GM23248 (cell line): ENCODE measurements at regions not wholly inside any gene's neighbourhood (a gene's known extent, or its start where the extent isn't known, plus 50 kb on each side); places are given as distances from the start of the nearest gene placed in this dataset.

Experiments used
- DNase-seq: peaks from one replicate; pipeline ENCODE4 v3.0.0-alpha.2; 2015
- H2AFZ ChIP-seq: fragments of 200-600 bp; sonication (generic); 2 replicates; pipeline ENCODE4 v1.6.1; 2016; ENCODE audit warnings: antibody characterized with exemption
- H3F3A ChIP-seq: fragments of 200-600 bp; sonication (generic); 2 replicates; pipeline ENCODE4 v1.6.1; 2016; ENCODE audit warnings: mild to moderate bottlenecking, antibody characterized with exemption, mixed run types; ENCODE audit not compliant: insufficient read depth
- H3K27ac ChIP-seq: fragments of 200-600 bp; sonication (generic); 2 replicates; pipeline ENCODE4 v1.5.1; 2016; ENCODE audit warnings: mild to moderate bottlenecking
- H3K27me3 ChIP-seq: fragments of 200-600 bp; sonication (generic); replicated peaks from 2 replicates; pipeline ENCODE4 v1.6.1; 2016; ENCODE audit warnings: mild to moderate bottlenecking; ENCODE audit not compliant: insufficient read depth
- H3K36me3 ChIP-seq: fragments of 200-600 bp; sonication (generic); 2 replicates; pipeline ENCODE4 v1.6.1; 2016; ENCODE audit warnings: low read depth, mild to moderate bottlenecking
- H3K4me1 ChIP-seq: fragments of 200-600 bp; sonication (generic); 2 replicates; pipeline ENCODE4 v1.6.1; 2016; ENCODE audit warnings: mild to moderate bottlenecking; ENCODE audit not compliant: insufficient read depth
- H3K4me2 ChIP-seq: fragments of 200-600 bp; sonication (generic); one replicate; pipeline ENCODE4 v1.6.1; 2016; ENCODE audit warnings: mild to moderate bottlenecking; ENCODE audit not compliant: unreplicated experiment
- H3K4me3 ChIP-seq: fragments of 200-600 bp; sonication (generic); 2 replicates; pipeline ENCODE4 v1.5.1; 2016; ENCODE audit warnings: mild to moderate bottlenecking
- H3K79me2 ChIP-seq: fragments of 200-600 bp; sonication (generic); 2 replicates; pipeline ENCODE4 v1.6.1; 2016; ENCODE audit warnings: mild to moderate bottlenecking; ENCODE audit not compliant: insufficient read depth
- H3K9ac ChIP-seq: fragments of 200-600 bp; sonication (generic); 2 replicates; pipeline ENCODE4 v1.6.1; 2016; ENCODE audit warnings: mild to moderate bottlenecking
- H3K9me2 ChIP-seq: fragments of 200-600 bp; sonication (generic); 2 replicates; pipeline ENCODE4 v1.6.1; 2016; ENCODE audit warnings: mixed run types, mild to moderate bottlenecking, moderate library complexity; ENCODE audit not compliant: insufficient read depth
- H3K9me3 ChIP-seq: fragments of 200-600 bp; sonication (generic); one replicate; pipeline ENCODE4 v1.6.1; 2017; ENCODE audit warnings: low read depth
- H4K20me1 ChIP-seq: fragments of 200-600 bp; sonication (generic); 2 replicates; pipeline ENCODE4 v1.6.0; 2016; ENCODE audit not compliant: insufficient read depth
- EZH2 ChIP-seq: fragments of 200-600 bp; sonication (generic); IDR thresholded peaks from 2 replicates; pipeline ENCODE4 v1.6.1; 2018; ENCODE audit warnings: antibody characterized with exemption, mild to moderate bottlenecking; ENCODE audit not compliant: insufficient read depth, poor library complexity, severe bottlenecking
- EZH2phosphoT487 ChIP-seq: fragments of 200-600 bp; sonication (generic); IDR thresholded peaks from 2 replicates; pipeline ENCODE4 v1.6.1; 2018; ENCODE audit warnings: antibody characterized with exemption, moderate library complexity, mild to moderate bottlenecking, low read depth; ENCODE audit not compliant: insufficient read depth
- WGBS, 2 experiments: methylation state at CpG; one replicate each; pipeline ENCODE4 v1.1.6; 2015 to 2017; ENCODE audit warnings: low lambda C conversion rate in 2 of 2, low coverage in 1 of 2; ENCODE audit errors: missing lambda C conversion rate in 2 of 2; 5-methylcytosine and 5-hydroxymethylcytosine counted together
- in situ Hi-C: fragments of 300-500 bp; cut with MboI; formaldehyde crosslinking; loops from 2 replicates; pipeline ENCODE4 v1.15.0; 2020

DNA sequence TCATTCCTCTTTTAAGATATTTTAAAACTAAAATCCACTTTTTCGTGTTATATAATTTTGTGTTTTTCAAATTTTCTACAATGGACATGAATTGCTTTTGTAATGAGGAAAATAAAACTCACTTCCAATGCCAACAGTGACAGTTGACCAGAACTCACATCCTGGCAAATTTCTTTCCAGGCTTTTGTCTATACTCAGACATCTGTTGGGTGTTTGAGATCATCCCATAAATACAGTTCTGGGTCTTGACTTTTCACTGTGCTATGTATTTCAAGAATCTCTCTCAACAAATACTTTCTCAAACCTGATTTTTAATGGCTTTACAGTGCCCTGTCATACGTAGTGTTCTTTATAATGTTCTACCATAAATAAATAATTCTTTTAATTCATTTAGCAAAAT lies 57.6 kb downstream of the RPL37A start:
- peaks cover 72% of the 10 kb centered on the region for H3K4me1 ChIP-seq
- H3F3A ChIP-seq, result peaks cover 9% of the 10 kb centered on the region; the same call in 1 of the 2 replicates
- no peaks in the 10 kb centered on the region for H3K79me2 ChIP-seq
- H3K4me2 ChIP-seq, result no peak overlapping the region
- H3K9me3 ChIP-seq, result no peaks in the 10 kb centered on the region
- in situ Hi-C loops, result no loop called here
- no peak overlapping the region for H3K4me3 ChIP-seq
- DNase-seq, result no peak
- TF ChIP-seq EZH2 (no peak), EZH2phosphoT487 (no peak)
- no peak overlapping the region for H2AFZ ChIP-seq
- 93 to 95% methylated on average over 2 of the region's 2 CpGs for WGBS, 2 experiments
- H3K9me2 ChIP-seq, result no peaks in the 10 kb centered on the region
- no peaks in the 10 kb centered on the region for H3K27me3 ChIP-seq
- no peaks in the 10 kb centered on the region for H4K20me1 ChIP-seq
- no peaks in the 10 kb centered on the region for H3K36me3 ChIP-seq
- no peak overlapping the region for H3K9ac ChIP-seq
- no peak overlapping the region for H3K27ac ChIP-seq

DNA sequence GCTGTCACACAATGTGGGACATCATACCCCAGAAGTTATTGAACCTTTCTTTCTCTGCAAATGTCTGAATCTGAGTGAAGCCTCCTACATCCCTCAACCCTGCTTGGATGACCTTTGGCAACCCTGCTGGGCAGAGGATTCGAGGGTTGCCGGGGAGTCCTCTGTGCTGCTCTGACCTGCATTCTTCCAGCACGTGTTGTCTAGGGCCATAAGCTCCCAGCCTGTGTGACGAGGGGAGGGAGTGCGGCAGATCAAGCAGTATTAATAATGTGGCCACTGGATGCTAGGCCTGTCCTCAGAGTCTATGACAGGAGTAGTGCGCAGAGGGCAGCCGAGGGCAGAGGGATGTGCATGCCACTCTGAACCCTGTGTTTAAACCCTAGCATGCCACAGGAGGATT lies 58.8 kb downstream of the RPL37A start:
- no peak for DNase-seq
- H3K9me2 ChIP-seq, result no peaks in the 10 kb centered on the region
- H3K4me3 ChIP-seq, result no peak overlapping the region
- 87 to 92% methylated on average over 7 of the region's 7 CpGs for WGBS, 2 experiments
- H3K9ac ChIP-seq, result no peak overlapping the region
- H4K20me1 ChIP-seq, result no peaks in the 10 kb centered on the region
- no peak overlapping the region for H3K27ac ChIP-seq
- H3K9me3 ChIP-seq, result no peaks in the 10 kb centered on the region
- no peak overlapping the region for H2AFZ ChIP-seq
- in situ Hi-C loops, result no loop called here
- TF ChIP-seq EZH2phosphoT487 (no peak), EZH2 (no peak)
- no peak overlapping the region for H3K4me2 ChIP-seq
- no peaks in the 10 kb centered on the region for H3K27me3 ChIP-seq
- no peaks in the 10 kb centered on the region for H3F3A ChIP-seq
- H3K4me1 ChIP-seq, result peaks cover 63% of the 10 kb centered on the region
- H3K36me3 ChIP-seq, result no peaks in the 10 kb centered on the region
- H3K79me2 ChIP-seq, result no peaks in the 10 kb centered on the region

DNA sequence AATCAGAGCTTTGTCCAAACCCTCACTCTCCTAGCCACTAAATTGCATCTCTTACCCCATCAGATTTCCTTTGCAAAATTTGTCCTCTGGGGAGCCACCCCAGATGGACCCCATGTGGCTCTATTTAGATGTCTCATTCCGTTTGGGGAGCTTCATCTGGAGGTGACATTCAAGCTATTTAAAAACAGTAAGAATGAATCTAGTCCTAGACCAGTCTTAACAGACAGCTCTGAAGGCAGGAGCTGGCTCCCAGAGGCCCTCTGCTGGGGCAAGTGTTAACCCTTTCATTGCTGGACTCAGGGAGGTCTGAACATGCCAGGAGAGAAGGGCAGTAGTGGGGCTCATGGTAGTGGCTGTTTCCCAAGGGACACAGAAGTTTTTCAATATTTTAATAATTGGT lies 59.2 kb downstream of the RPL37A start:
- DNase-seq, result no peak
- Histone ChIP-seq H3K4me2 (no peak overlapping the region), H3F3A (no peaks in the 10 kb centered on the region), H3K4me1 (peaks cover 59% of the 10 kb centered on the region), H3K27ac (no peak overlapping the region), H3K9me2 (no peaks in the 10 kb centered on the region), H2AFZ (no peak overlapping the region), H3K36me3 (no peaks in the 10 kb centered on the region), H3K9ac (no peak overlapping the region), H3K4me3 (no peak overlapping the region), H3K27me3 (no peaks in the 10 kb centered on the region), H3K79me2 (no peaks in the 10 kb centered on the region), H3K9me3 (no peaks in the 10 kb centered on the region), H4K20me1 (no peaks in the 10 kb centered on the region)
- 80 to 92% methylated on average over 1 of the region's 1 CpG for WGBS, 2 experiments
- TF ChIP-seq EZH2phosphoT487 (no peak), EZH2 (no peak)
- in situ Hi-C loops, result no loop called here

DNA sequence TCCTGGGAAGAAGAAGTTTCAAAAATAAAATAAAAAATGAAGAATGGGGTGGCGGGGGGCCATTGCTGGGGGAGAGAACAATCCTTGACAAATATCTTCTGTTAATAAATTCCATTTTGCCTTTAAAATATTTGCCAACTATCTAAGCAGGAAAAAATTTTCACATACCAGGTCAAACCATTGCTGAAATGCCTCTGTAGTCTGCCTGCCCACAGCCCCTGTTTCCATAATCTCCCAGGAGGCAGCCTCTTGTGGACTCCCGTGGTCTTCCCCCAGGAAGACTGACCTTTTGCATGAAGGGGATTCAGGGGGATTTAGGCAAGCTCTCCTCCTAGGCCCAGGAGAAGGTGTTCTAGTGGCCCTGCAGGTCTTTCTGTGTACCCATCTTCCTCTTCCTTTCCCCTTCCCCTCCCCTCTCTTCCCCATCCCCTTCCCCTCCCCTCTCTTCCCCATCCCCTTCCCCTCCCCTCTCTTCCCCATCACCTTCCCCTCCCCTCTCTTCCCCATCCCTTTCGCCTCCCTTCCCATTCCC lies 61.0 kb downstream of the RPL37A start:
- no peaks in the 10 kb centered on the region for H4K20me1 ChIP-seq
- no peaks in the 10 kb centered on the region for H3K9me2 ChIP-seq
- H3K27ac ChIP-seq, result no peak overlapping the region
- no peak overlapping the region for H3K4me2 ChIP-seq
- H3K9ac ChIP-seq, result no peak overlapping the region
- TF ChIP-seq EZH2 (no peak), EZH2phosphoT487 (no peak)
- H3F3A ChIP-seq, result no peaks in the 10 kb centered on the region
- in situ Hi-C loops, result no loop called here
- no peaks in the 10 kb centered on the region for H3K79me2 ChIP-seq
- H3K36me3 ChIP-seq, result no peaks in the 10 kb centered on the region
- no peak for DNase-seq
- no peak overlapping the region for H3K4me3 ChIP-seq
- H3K9me3 ChIP-seq, result no peaks in the 10 kb centered on the region
- H2AFZ ChIP-seq, result no peak overlapping the region
- WGBS, 2 experiments, result 90 to 93% methylated on average over 3 of the region's 3 CpGs
- H3K27me3 ChIP-seq, result no peaks in the 10 kb centered on the region
- H3K4me1 ChIP-seq, result peaks cover 40% of the 10 kb centered on the region

DNA sequence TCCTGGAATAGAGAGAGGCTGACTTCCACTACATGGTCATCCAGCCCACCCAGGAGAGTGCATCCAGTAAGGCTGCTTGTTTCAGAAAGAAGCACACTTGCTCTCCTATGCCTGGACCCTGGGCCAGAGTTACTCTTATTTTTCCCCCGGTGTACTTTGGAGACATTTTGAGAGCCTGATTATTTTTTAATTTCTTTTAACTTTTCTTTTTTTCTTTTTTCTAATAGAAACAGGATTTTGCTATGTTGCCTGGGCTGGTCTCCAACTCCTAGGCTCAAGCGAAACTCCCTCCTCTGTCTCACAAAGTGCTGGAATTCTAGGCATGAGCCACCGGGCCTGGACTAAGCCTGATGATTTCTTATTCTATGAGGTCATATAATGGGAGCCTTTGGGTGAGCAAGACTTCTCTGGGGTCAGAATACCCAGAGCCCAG lies 62.2 kb downstream of the RPL37A start:
- DNase-seq, result peak; percentile 90
- no peaks in the 10 kb centered on the region for H3K9me3 ChIP-seq
- H3K9ac ChIP-seq, result no peak overlapping the region
- H3K9me2 ChIP-seq, result no peaks in the 10 kb centered on the region
- WGBS, 2 experiments, result 6 to 9% methylated on average over 3 of the region's 3 CpGs
- H2AFZ ChIP-seq, result peak overlapping the region; percentile 54
- no peak for TF ChIP-seq EZH2
- TF ChIP-seq EZH2phosphoT487, result no peak
- no peaks in the 10 kb centered on the region for H4K20me1 ChIP-seq
- no peaks in the 10 kb centered on the region for H3F3A ChIP-seq
- H3K27me3 ChIP-seq, result no peaks in the 10 kb centered on the region
- H3K36me3 ChIP-seq, result no peaks in the 10 kb centered on the region
- H3K79me2 ChIP-seq, result no peaks in the 10 kb centered on the region
- no peak overlapping the region for H3K4me3 ChIP-seq
- in situ Hi-C loops, result no loop called here
- H3K4me2 ChIP-seq, result peak overlapping the region; percentile 34
- H3K27ac ChIP-seq, result peak overlapping the region; percentile 43
- H3K4me1 ChIP-seq, result peaks cover 29% of the 10 kb centered on the region
